DMS53 treated with DMSO at 0.1 percent for 48 hours (cell line): ENCODE measurements at regions not wholly inside any gene's neighbourhood (a gene's known extent, or its start where the extent isn't known, plus 50 kb on each side); places are given as distances from the start of the nearest gene placed in this dataset.

Experiments used
- DNase-seq: peaks from one replicate; lab custom pipeline; 2025; ENCODE audit not compliant: unreplicated experiment; lab: John Stamatoyannopoulos, UW

DNA sequence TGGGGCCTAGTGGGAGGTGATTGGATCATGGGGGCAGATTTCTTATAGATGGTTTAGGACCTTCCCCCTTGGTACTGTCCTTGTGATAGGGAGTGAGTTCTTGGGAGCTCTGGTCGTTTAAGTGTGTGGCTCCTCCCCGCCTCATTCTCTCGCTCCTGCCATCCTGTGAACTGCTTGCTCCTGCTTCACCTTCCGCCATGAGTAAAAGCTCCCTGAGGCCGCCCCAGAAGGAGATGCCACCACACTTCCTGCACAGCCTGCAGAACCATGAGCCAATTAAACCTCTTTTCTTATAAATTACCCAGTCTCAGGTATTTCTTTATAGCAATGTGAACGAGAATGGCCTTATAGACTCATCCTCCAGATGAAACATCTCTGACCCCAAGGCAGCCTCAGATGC, 101.5 kb downstream of the KCNF1 start:
- DNase-seq, result no peak

DNA sequence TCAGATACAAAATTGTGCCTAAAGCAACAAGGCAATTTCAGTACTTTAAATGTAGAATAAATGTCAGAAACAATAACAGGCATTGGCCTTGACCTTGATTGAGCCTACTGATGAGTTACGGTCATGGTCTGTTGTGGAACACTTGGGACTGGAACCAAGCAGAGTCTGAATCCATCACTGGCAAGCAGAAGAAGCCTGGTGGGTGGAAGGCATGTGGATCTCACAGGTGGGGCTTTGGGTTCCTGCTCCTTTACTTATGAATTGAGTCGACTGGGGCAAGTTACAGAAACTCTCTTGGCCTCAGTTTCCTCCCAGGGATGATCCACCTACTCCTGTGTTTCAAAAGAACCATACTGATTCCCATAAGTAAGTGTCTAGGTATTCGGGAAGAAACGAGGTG, 102.3 kb downstream of the KCNF1 start:
- no peak for DNase-seq

DNA sequence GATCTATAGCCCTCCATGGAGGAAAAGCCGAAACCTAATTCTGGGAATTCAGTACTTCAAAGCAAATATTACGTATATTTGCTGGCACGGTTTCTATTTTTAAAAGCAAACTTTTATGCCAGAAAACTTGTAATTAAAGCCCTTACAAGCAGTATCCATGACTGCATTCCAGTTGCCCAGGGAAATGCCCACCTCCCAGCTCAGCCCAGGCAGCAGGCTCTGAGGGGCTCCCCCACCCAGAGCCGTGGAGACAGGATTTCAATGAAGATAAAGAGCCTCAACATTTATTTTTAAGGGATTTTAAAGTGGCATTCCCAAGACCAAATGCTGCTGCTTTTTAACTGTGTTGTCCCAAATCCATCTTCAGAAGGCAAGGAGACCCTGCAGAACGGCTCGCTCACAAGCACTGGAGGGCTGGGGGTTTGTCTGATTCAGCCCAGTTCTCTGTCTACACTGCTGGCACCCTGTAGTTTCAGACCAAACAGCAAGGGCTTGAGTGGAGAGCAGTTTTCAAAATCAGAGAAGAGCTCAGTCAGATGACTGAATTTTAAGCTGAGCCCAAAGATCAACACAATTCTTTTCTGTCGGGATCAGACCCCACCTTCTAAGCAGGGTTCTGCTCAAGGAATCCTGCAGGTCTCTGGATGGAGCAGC, 105.1 kb downstream of the KCNF1 start:
- DNase-seq, result no peak

DNA sequence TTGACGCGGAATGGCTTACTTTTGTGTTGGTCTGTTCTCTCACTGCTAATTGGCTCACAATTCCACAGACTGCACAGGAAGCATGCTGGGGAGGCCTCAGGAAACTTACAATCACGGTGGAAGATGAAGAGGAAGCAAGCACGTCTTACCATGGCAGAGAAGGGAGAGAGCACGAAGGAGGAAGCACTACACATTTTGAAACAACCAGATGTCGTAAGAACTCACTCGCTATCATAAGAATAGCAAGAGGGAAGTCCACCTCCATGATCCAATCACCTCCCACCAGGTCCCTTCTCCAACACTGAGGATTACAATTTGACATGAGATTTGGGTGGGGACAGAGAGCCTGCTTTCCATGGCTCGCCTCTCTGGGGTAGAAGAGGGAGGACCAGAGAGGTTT, 106.2 kb downstream of the KCNF1 start:
- DNase-seq, result no peak

DNA sequence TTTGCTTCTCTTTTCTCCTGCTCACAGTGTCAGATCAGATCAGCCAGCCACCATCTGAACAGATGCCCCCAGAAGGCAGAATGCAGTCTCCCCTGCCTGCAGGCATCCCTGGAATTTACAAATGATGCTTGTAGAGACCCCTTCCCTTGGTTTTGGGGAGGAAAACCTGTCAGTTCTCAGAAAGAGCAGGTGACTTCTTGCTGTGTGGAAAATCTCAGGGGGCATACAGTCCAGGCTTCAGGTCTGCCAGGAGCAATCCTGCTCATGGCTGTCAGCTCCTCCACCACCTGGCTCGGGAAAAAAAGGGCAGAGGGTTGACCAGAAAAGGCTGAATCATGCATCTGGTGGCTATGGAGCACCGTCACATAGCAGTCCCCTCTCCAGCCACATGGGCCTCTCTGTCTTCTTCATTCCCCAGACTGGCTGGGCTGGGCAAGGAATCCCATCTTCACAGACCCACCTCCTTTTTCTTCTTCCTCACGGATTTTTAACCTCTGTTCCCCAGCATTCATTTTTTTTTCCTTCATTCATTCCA, 107.0 kb downstream of the KCNF1 start:
- no peak for DNase-seq

DNA sequence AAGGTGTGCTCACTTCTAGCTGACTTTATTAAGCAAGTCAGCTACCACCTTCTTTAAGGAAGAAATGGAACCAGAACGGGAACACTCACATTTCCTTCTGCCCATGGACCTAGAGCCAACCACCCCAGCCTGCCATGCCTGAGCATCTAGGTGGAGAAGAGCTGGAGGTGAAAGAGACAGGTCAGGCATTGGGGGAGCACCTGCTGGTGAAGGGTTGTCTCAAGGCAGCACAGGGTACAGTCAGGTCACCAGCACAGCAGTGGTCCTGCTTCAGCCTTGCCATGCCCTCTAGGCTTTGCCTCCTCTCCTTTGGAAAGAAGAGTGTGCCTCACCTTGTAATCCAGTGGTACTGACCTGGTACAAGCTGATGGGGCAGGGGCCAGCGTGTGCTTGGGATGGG, 107.9 kb downstream of the KCNF1 start:
- DNase-seq, result no peak

DNA sequence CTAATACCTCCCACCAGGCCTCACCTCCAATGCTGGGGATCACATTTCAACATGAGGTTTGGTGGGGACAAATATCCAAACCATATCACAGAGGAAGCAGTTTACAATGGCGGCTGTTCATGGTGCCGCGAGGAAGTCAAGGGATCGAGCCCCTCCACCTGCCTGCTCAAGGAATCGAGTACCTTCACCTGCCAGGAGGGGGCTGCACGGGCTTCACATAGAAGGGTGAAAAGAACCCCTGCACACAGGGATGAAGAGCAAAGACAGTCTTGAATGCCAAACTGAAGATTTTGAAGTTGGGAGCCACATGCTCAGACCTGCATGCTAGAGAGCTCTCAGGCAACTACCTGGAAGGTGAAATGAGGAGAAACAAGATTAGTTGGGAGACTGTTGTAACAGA, 110.3 kb downstream of the KCNF1 start:
- DNase-seq, result no peak

DNA sequence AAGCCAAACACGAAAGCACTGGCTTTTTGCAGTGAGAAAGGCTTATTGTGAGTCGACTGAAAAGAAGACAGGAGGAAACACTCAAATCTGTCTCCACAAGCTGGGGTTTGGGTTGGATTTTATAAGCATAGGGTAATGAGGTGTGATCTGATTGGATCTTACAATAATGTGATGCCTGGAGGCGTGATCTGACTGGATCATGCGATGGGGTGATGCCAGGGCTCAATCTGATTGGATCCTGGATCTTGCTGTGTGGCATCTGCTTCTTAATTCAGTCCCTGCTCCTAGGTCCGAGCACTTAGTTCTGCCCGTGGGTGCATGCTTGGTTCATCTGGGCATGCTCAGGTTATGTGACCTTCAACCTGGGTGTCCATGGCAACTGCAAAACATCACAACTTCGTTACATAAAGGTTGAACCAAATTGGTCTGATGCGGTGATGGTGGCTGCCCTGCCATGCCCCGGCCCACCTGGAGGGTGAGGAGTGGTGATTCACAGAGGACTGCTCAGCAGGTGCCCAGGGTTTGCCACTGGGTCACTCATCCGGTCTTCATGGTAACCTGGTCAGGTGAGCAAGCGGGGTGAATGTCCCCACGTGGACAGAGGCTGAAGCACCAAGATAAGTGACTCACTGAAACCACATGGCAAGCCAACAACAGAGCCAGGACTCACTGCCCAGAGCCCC, 111.0 kb downstream of the KCNF1 start:
- no peak for DNase-seq

DNA sequence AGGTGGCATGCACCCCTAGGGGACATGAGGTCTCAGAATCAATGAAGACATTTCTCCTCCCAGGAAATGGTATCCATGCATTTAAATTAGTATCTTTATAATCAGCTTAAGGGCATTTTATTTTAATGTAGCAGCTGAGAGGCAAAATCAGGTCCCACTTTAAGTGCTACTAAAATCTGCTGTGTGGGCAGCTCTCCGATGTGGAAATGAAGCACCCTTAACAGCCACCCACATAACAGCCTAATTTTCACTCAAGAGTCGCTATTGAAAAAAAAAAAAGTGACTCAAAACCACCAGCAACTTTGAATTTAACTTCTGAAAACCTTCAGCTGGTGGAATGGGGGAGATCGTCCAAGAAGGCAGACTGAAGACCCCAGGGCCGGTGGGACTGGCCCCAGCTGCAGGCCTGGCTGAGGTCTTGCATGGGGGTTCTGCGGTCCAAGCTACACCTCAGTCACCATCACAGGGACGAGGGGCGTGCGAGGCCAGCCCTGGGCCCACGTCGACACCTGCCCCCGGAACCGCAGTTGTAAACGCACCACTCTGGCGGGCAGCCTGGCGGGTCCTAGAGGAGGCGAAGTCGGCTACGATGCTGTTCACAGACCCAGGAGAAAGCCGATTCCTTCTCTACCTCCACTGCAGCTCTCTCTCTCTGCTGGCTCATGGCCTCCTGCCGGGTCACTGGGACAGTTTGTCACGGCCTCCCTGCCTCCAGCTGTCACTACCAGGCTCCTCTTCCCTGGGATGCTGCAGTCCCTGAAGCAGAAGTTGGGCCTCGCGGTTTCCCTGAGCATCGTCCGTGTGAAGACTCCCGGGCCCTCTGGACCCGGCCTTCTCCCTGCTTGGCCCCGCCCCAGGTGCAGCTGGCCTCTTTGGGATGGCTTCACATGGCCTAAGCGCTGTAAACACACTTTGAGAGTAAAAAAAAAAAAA, 111.9 kb downstream of the KCNF1 start:
- DNase-seq, result no peak

DNA sequence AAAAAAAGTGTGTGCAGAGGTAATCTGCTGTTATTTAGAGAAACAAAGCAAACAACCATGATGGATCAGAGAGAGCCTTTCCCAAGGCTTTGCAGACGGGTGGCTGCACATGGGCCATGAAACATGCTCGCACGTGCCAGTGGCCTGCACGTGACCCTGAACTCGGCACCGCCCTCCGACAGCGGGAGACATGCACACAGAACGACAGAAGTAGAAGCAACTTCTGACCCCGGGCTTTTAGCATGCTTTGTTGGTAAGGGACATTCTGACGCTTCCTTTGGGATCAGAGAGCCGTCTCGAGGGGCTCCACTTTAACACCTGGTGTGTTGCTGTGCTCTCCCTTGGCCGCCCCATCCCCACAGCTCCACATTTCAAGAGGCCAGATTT, 112.5 kb downstream of the KCNF1 start:
- peak; percentile 81 for DNase-seq

DNA sequence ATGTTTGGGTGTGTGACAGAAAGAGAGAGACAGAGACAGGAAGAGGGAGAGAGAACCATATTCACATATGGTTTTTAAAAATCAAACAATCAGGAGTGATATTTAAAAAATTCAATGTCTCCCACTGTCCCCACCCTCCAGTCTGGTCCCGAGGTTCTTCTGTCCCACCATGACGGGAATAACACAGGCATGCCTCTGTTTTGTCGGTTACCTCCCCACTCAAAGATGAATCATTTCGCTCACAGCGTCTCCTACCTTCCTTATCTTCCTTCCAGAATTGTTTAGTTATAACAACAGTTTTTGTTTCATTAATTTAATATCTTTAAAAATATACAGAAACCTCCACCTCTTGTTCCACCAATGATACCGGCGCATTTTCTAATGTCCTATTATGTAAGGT, 113.0 kb downstream of the KCNF1 start:
- no peak for DNase-seq

DNA sequence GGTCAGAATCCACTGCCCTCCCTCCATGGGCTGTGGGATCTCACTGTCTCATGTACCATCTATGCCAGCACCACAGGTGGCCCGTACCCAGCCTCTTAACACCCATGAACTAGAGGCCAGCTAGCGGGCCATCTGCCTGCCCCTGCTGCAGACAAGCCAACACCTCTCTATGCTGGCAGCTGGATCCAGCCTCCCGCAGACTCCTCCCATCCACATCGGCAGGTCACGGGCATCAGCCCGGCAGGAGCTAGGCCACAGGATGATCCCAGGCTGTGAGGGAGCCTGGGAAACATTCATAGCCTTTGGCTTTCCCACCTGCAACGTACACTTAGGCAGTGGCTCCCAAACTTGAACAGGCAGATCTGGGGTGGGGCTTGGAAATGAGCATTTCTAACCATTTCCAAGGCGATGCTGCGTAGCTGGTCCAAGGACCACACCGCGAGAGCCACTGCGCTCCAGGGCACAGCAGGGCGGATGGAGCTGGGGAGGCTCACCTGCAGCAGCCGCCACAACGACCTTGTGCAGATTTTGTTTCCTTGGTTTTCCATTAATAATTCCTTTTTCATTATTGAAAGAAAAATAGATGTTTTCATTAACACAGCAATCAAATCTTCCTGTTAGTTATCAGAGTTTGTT, 114.7 kb downstream of the KCNF1 start:
- no peak for DNase-seq

DNA sequence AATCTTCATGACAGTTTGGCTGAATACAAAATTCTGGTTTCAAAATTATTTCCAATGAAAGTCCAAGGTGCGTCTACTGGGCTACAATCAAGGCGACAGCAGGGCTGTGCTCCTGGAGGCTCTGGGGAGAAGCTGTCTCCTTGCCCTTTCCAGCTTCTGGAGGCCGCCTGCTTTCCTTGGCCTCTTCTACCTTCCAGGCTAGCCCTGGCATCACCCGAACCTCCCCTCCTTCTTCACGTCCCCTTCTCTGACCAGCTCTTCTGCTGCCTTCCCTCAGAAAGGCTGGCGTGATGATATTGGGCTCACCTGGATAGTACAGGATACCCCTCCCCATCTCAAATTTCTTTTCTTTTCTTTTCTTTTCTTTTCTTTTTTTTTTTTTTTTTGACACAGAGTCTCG, 115.5 kb downstream of the KCNF1 start:
- no peak for DNase-seq

DNA sequence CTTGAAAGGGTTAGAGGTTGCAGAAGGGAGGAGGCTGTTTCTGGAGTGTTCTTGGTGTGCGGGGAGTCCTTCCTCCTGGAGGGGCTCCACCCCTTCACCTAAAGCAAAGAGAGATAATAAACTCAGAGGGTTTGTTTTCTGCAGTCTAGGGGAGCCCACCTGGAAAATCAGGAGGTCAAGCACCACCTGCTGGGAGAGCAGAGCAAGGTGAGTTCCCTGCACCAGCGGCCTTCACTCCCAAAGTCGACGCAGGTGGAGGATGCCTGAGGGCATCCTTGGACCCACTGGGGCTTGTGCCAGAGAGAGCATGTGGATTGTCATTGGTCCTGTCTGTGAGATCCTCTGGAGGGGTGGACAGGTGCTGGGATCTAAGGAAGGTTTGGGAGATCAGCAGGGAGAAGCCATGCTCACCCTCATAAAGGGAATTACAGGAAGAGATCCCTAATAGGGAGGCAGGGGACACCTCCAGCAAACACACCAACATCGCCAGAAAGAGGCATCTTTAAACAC, 116.7 kb downstream of the KCNF1 start:
- DNase-seq, result no peak

DNA sequence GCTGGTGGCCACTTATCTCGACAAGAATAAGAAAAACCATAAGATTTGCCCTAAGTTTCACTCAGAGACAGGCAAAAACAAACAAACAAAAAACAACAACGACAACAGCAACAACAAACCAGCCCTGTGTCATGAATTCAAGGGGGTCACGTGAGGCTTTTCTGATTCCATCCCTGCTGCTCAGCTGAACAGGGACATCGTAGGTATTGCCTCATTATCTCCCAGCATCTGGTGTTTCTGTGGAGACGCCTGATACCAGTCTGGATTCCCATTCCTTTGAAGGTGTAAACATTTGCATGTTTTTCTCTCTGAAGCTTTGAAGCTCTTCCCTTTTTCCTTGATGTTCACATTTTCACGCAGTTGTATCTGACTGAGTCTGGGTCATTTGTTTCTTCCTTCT, 117.4 kb downstream of the KCNF1 start:
- DNase-seq, result no peak

DNA sequence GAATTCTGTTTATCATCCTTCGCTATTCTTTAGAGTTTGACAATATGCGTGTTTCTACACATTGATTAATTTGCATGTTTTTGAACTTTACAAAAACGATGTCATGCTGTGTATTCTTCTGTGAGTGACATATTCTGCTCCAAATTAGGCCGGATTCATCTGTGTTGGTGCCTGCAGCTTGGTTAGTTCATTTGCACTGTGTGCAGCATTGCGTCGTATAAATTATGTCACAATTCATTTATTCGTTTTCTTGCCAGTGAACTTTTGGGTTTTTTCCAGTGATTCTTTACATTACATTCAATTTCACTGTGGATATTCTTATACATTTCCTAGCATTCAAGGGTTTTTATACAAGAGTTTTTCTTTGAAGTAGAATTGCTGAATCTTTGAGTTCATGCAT, 118.3 kb downstream of the KCNF1 start:
- no peak for DNase-seq

DNA sequence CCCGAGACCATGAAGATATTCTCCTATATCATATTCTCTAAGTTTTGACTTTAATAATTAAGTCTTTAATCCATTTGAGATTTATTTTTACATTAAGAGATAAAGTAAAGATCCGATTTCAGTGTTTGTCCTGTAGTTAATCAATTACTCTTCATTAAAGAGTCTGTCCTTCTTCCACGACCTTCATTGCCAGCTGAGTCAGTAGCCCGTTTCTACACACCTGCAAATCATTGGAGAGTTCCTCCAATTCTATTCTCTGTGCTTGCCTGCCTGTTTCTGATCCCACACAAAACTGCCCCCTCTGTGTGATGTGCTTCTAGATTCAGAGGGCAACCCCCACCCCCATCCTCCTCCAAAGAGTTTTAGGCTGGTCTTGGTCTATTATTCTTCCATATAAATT, 119.2 kb downstream of the KCNF1 start:
- DNase-seq, result peak; percentile 39

DNA sequence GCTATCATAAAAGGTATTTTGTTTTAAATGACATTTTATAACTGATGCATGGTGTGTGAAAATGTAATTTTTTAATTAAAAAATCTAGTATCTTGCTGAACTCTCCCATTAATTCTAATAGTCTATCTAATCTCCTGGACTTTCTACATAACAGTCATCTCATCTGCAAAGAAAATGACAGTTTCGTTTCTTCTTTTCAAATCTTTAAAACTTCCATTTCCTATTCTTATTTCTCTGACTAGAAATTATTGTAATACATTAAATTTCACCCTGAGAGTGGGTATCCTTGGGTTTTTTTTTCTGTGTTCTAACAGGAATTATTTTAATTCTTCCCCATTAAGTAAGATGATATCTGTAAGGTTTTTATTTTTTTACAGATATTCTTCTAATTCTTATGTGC, 120.1 kb downstream of the KCNF1 start:
- DNase-seq, result no peak

DNA sequence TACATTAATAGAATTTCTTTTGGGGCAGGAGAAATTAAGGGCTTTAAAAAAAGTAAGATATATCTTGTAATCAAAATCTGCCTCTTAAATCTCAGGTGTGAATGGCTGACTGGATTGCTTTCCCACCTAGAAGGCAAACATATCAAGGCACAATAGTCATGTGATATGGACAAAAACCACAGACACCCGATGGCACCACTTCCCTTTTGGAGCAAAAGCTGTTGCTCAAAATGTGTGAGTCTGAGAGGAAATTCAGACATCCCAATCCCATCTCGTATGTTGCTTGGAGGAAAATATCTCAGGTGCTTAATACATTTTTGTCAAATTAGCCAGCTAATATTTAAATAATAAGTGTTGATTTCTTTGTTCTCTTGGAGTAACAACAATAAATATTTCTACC, 120.7 kb downstream of the KCNF1 start:
- DNase-seq, result no peak

DNA sequence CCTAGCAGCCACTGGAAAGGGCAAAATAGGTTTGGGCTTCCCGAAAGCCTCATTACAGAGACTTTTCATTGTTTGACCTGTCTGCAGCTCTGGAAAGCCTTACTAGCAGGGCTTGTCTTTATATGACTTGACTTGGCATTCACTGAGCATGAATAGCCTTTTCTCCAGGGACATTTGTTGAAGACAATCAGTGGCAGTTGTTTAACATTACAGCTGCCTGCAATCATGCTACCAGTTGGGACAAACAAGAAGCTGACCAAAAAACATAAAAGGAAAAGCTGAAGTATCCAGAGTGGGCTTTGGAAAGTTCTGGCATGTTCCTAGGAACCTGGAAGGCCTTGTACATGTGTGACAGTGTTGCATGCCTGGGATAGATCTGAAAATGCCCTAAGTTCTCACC, 121.4 kb downstream of the KCNF1 start:
- no peak for DNase-seq

DNA sequence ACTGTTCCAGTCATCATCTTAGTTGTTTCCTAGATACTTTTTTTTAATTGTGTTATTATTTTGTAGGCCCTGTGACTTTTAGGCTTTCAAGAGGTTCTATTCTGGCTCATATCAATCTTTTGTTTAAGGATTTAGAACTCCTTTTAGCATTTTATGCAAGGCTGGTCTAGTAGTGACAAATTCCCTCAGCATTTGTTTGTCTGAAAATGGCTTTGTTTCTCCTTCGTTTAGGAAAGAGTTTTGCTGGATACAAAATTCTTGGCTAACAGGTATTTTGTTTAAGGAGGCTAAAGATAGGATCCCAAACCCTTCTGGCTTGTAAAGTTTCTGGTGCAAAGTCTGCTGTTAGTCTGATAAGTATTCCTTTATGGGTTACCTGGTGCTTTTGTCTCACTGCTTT, 116.6 kb upstream of the SLC66A3 start:
- DNase-seq, result no peak
